SK-N-SH (cell line): ENCODE measurements at regions not wholly inside any gene's neighbourhood (a gene's known extent, or its start where the extent isn't known, plus 50 kb on each side); places are given as distances from the start of the nearest gene placed in this dataset.

Experiments
- ELF1 ChIP-seq: IDR thresholded peaks from 2 replicates; pipeline ENCODE4 v1.4.0; 2012
- EP300 ChIP-seq, 2 experiments: IDR thresholded peaks; 2 replicates each; pipeline versions ENCODE4 v1.4.0 to v1.6.1; 2012; ENCODE audit warnings: borderline replicate concordance in 1 of 2, low read depth in 1 of 2, low read length in 1 of 2
- JUND ChIP-seq: IDR thresholded peaks from 2 replicates; pipeline ENCODE4 v1.4.0; 2012
- POLR2AphosphoS5 ChIP-seq: IDR thresholded peaks from 2 replicates; pipeline ENCODE4 v1.6.1; 2012; ENCODE audit warnings: low read depth, low read length
- RAD21 ChIP-seq: IDR thresholded peaks from 2 replicates; pipeline ENCODE4 v1.6.1; 2012; ENCODE audit warnings: mild to moderate bottlenecking, low read length
- TF ChIP-seq, protein P1 (sequence below): fragments of 200-600 bp; sonication (generic); IDR thresholded peaks from 2 replicates; pipeline ENCODE4 v1.6.1; 2017; ENCODE audit warnings: antibody characterized with exemption, mild to moderate bottlenecking, moderate library complexity
- TF ChIP-seq, protein P2 (sequence below): fragments of 150-350 bp; IDR thresholded peaks from 2 replicates; pipeline ENCODE4 v1.6.1; 2016; ENCODE audit warnings: mild to moderate bottlenecking, low read depth, low read length

GRCh38 chr5:4533457-4534105, 606.5 kb upstream of the ADAMTS16 start:
- TF ChIP-seq, protein P1, sequence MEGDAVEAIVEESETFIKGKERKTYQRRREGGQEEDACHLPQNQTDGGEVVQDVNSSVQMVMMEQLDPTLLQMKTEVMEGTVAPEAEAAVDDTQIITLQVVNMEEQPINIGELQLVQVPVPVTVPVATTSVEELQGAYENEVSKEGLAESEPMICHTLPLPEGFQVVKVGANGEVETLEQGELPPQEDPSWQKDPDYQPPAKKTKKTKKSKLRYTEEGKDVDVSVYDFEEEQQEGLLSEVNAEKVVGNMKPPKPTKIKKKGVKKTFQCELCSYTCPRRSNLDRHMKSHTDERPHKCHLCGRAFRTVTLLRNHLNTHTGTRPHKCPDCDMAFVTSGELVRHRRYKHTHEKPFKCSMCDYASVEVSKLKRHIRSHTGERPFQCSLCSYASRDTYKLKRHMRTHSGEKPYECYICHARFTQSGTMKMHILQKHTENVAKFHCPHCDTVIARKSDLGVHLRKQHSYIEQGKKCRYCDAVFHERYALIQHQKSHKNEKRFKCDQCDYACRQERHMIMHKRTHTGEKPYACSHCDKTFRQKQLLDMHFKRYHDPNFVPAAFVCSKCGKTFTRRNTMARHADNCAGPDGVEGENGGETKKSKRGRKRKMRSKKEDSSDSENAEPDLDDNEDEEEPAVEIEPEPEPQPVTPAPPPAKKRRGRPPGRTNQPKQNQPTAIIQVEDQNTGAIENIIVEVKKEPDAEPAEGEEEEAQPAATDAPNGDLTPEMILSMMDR, result no peak
- TF ChIP-seq, protein P2, sequence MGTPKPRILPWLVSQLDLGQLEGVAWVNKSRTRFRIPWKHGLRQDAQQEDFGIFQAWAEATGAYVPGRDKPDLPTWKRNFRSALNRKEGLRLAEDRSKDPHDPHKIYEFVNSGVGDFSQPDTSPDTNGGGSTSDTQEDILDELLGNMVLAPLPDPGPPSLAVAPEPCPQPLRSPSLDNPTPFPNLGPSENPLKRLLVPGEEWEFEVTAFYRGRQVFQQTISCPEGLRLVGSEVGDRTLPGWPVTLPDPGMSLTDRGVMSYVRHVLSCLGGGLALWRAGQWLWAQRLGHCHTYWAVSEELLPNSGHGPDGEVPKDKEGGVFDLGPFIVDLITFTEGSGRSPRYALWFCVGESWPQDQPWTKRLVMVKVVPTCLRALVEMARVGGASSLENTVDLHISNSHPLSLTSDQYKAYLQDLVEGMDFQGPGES, result no peak
- no peak for TF ChIP-seq RAD21
- no peak for TF ChIP-seq ELF1
- TF ChIP-seq POLR2AphosphoS5, result no peak
- TF ChIP-seq JUND, result no peak
- TF ChIP-seq EP300 (IDR thresholded peaks at IDR 0.05; ENCODE audit: borderline replicate concordance in 1 of 2, low read depth in 1 of 2, low read length in 1 of 2), result no peak
